Activated CD8-positive, alpha-beta T cell treated with anti-CD3 and anti-CD28 coated beads for 36 hours (primary cell): ENCODE measurements at regions not wholly inside any gene's neighbourhood (a gene's known extent, or its start where the extent isn't known, plus 50 kb on each side); places are given as distances from the start of the nearest gene placed in this dataset.

Source experiments
- ATAC-seq: fragments of 200-7000 bp; cut with Tn5 transposase; one replicate; pipeline ENCODE4 v1.10.0; 2021; ENCODE audit warnings: mild to moderate bottlenecking, moderate library complexity
- CTCF ChIA-PET: fragments of 350-600 bp; sonication (Branson Sonifier 250); formaldehyde crosslinking; loops from one replicate; lab custom pipeline; 2021; ENCODE audit warnings: antibody characterized with exemption; lab: Charles Lee
- POLR2A ChIA-PET: fragments of 350-600 bp; sonication (Branson Sonifier 250); formaldehyde crosslinking; loops from one replicate; lab custom pipeline; 2021; ENCODE audit warnings: antibody characterized with exemption; lab: Charles Lee
- DNase-seq: peaks from one replicate; pipeline ENCODE4 v3.0.0-alpha.2; 2020
- H3K27ac Mint-ChIP-seq: one replicate; pipeline ENCODE4 v1.8.0; 2021; ENCODE audit warnings: mild to moderate bottlenecking, mixed read lengths
- H3K27me3 Mint-ChIP-seq: one replicate; pipeline ENCODE4 v1.8.0; 2021; ENCODE audit warnings: mixed read lengths
- H3K36me3 Mint-ChIP-seq: one replicate; pipeline ENCODE4 v1.8.0; 2021; ENCODE audit warnings: low read depth, mixed read lengths
- H3K4me1 Mint-ChIP-seq: one replicate; pipeline ENCODE4 v1.8.0; 2021; ENCODE audit warnings: low read depth, mixed read lengths
- H3K4me3 Mint-ChIP-seq: one replicate; pipeline ENCODE4 v1.8.0; 2021; ENCODE audit warnings: mild to moderate bottlenecking, moderate library complexity, mixed read lengths
- H3K9me3 Mint-ChIP-seq: one replicate; pipeline ENCODE4 v1.8.0; 2021; ENCODE audit warnings: mixed read lengths
- CTCF ChIP-seq: fragments of 200-600 bp; IDR thresholded peaks from one replicate; pipeline ENCODE4 v1.8.0; 2022; ENCODE audit warnings: antibody characterized with exemption, mild to moderate bottlenecking
- intact Hi-C: fragments of 100-400 bp; cut with micrococcal nuclease; formaldehyde crosslinking; loops from one replicate; pipeline ENCODE4 v1.10.0; 2022

DNA sequence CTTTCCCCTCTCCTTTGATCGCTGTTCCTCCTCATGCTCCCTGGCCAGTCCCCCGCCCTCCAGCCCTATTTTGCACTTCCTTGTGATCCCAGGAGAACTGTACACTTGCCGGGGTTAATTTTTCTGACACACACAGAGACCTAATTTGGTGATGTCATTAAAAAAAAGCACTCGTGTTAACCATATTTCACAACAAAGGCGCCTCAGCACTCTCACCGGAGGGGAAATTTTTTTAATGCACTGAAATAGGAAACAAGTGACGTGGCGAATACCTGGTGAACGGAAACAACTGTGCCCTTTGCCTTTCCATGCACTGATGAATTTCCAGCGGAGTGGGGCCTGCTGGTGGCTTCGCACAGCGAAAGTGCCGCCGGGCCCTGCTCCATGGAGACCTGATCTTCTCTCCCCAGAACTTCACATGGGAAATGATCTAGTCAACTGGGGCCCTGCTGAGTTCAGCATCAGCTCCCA is 53.9 kb upstream of the TAGAP start:
- Mint-ChIP-seq H3K4me3 (peak overlapping the region; percentile 69), H3K4me1 (peaks cover 93% of the 10 kb centered on the region), H3K9me3 (no peaks in the 10 kb centered on the region), H3K36me3 (peaks cover 12% of the 10 kb centered on the region), H3K27ac (peak overlapping the region; percentile 96), H3K27me3 (no peaks in the 10 kb centered on the region)
- intact Hi-C loops = loop anchor here (1.0 kb wide), 1 partner anchor 53 kb away; no protein-coding TSS in a partner anchor
- ATAC-seq (peak; percentile 43), DNase-seq (peak; percentile 84)
- POLR2A ChIA-PET = interaction anchor here (1.0 to 27.1 kb wide), 6 partner anchors 10 to 103 kb away, joined by 4 to 766 read pairs (median 88); partner anchors contain the start of gene TAGAP
- CTCF ChIA-PET = interaction anchor here (0.6 to 18.2 kb wide), 6 partner anchors 11 to 98 kb away, joined by 3 to 506 read pairs (median 4); partner anchors contain the start of genes RSPH3 and TAGAP
- no peak for TF ChIP-seq CTCF

DNA sequence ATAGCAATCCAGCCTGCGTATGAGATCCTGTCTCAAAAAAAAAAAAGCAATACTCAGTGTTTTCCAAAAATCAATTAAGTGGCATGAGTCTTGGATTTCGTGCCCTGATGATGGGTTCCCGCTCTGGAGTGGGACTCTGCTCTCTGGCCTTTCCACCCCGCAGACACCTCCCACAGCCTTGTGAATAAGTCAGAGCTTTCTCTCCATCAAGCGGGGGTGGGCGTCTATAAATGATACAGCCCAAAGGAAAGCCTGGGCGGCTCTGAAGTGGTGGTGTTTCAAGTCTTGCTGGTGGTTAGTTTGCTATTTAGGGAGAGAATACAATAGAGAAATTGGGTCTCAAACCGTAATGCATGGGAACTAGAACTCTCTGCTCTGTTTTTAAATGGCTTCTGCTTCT is 52.5 kb upstream of the TAGAP start:
- DNase-seq (peak; percentile 94), ATAC-seq (peak; percentile 53)
- H3K27me3 Mint-ChIP-seq = no peaks in the 10 kb centered on the region
- H3K9me3 Mint-ChIP-seq = no peaks in the 10 kb centered on the region
- TF ChIP-seq CTCF = no peak
- ChIA-PET CTCF (interaction anchor here (0.7 to 9.2 kb wide), 6 partner anchors 13 to 89 kb away, joined by 3 to 94 read pairs (median 4); partner anchors contain the start of gene TAGAP), POLR2A (interaction anchor here (0.6 to 27.1 kb wide), 6 partner anchors 11 to 79 kb away, joined by 3 to 766 read pairs (median 88); partner anchors contain the start of gene TAGAP)
- peaks cover 13% of the 10 kb centered on the region for H3K36me3 Mint-ChIP-seq
- peak overlapping the region; percentile 69 for H3K4me3 Mint-ChIP-seq
- H3K4me1 Mint-ChIP-seq = peaks cover 89% of the 10 kb centered on the region
- intact Hi-C loops = loop anchor here (2.0 kb wide), 1 partner anchor 16 kb away; no protein-coding TSS in a partner anchor
- peak overlapping the region; percentile 96 for H3K27ac Mint-ChIP-seq

DNA sequence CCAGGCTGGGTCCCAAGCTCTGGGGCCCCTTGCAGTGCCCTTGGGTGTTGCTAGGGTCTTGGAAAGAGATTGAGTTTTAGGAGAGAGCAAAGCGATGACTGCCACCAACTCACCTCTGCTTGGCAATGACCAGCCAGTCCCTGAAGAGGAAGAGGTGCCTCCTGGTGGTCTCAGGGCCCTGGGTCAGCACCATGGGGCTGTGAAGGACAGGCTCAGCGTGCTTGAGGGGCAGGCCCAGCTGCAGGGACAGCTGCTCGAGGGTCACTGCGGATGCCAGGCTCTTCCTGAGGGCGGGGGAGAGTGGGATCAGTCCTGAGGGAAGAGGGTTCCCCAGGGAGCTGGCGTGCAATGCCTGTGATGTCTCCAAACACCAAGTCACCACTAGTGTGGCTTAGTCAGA is 50.8 kb upstream of the TAGAP start:
- Mint-ChIP-seq H3K4me1 (peaks cover 86% of the 10 kb centered on the region), H3K27ac (peak overlapping the region; percentile 96), H3K4me3 (peak overlapping the region; percentile 86), H3K9me3 (no peaks in the 10 kb centered on the region), H3K36me3 (peaks cover 13% of the 10 kb centered on the region), H3K27me3 (no peaks in the 10 kb centered on the region)
- ChIA-PET POLR2A (interaction anchor here (1.1 to 27.1 kb wide), 6 partner anchors 10 to 82 kb away, joined by 3 to 766 read pairs (median 92); partner anchors contain the start of gene TAGAP), CTCF (interaction anchor here (0.8 to 9.2 kb wide), 11 partner anchors 9 to 53 kb away, joined by 3 to 94 read pairs (median 4); partner anchors contain the start of gene TAGAP)
- intact Hi-C loops = loop anchor here (2.0 kb wide), 1 partner anchor 15 kb away; no protein-coding TSS in a partner anchor
- no peak for TF ChIP-seq CTCF
- ATAC-seq (no peak), DNase-seq (no peak)

- Mint-ChIP-seq H3K9me3 (no peaks in the 10 kb centered on the region), H3K4me1 (peaks cover 87% of the 10 kb centered on the region), H3K27ac (peak overlapping the region; percentile 96), H3K4me3 (peak overlapping the region; percentile 86), H3K36me3 (peaks cover 13% of the 10 kb centered on the region), H3K27me3 (no peaks in the 10 kb centered on the region)
- intact Hi-C loops = no loop called here
- POLR2A ChIA-PET = interaction anchor here (1.1 to 27.1 kb wide), 10 partner anchors 9 to 87 kb away, joined by 3 to 766 read pairs (median 8); partner anchors contain the start of gene TAGAP
- ATAC-seq = peak; percentile 55
- peak; percentile 89 for DNase-seq
- TF ChIP-seq CTCF = no peak
- CTCF ChIA-PET = interaction anchor here (0.7 to 9.2 kb wide), 15 partner anchors 9 to 86 kb away, joined by 3 to 94 read pairs (median 6); partner anchors contain the start of gene TAGAP
Measured at GRCh38 chr6:159094444-159095252, 49.9 kb upstream of the TAGAP start.
